ENCODE measurements at regions not wholly inside any gene's neighbourhood (a gene's known extent, or its start where the extent isn't known, plus 50 kb on each side); places are given as distances from the start of the nearest gene placed in this dataset.

DNA sequence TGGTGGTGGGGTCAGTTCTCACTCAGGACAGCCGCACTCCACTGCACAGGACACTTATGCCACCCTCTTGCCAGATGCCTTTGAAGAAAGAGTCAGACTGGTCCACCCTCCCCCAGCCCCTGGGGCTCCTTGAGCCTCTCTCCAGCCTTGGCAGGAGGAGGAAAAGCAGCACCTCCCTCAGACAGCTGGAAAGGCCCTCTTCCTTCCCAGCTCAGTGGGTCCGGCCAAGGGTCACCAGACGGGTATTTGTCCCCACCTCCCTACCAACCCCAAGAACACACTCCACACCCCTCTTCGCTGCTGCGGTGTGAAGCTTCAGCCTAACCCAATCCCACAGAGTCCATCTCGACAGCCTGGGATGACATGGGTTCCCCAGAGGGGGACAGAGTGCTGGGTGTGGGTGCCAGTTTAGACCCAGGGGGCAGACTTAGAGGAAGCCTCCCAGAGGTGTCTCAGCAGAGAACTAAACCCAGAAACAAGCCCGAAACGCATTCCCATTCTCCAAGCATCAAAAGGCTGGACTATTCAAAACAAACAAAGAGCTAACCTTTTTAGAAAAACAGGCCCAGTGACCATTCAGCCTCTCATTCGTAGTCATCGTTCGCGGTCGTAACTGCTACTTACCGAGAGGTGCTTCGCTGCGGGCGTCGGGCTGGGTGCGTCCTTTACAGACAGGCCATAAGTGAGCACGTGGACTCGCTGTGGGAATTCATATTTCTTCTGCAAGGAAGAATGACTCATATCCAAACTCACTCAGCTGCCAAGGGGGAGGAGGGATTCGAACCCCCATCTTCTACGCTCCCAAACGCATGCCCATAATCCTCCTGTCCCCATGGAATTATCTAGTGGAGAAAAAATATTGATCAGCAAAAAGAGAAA is 57.5 kb upstream of the ANO1 start:
- H3K4me2 ChIP-seq (ENCODE audit: low read depth, low read length): no peak overlapping the region
- FAIRE-seq (no peak), ATAC-seq (no peak), DNase-seq (ENCODE audit: low spot score) (no peak)
- H2AFZ ChIP-seq (ENCODE audit: low read length): no peak overlapping the region
- 0 out of 2 replicates have a peak, but pooled peaks cover 4% of the 10 kb centered on the region for H4K20me1 ChIP-seq (ENCODE audit: insufficient read depth, low read length)
- H3K9ac ChIP-seq (ENCODE audit: insufficient read depth, low read depth, low read length): no peak overlapping the region
- H3K4me1 ChIP-seq (ENCODE audit: insufficient read depth, low read length): no peaks in the 10 kb centered on the region
- intact Hi-C loops (cut with micrococcal nuclease; ENCODE audit: unreplicated experiment): no loop called here
- CTCF ChIA-PET (ENCODE audit: low intra/inter-chr PET ratio, low total read pairs): no interaction called here
- no peaks in the 10 kb centered on the region for H3K79me2 ChIP-seq (ENCODE audit: insufficient read depth, low read length)
- peaks cover 4 to 45% of the 10 kb centered on the region in 2 experiments; a peak in 4 of 5 replicates for H3K27me3 ChIP-seq (ENCODE audit: control insufficient read depth in 1 of 2, insufficient read depth in 2 of 2, low read length in 2 of 2)
- BruUV-seq (replicated peaks): no TSS peak
- 0 out of 2 replicates have a peak, but pooled peaks cover 4% of the 10 kb centered on the region for H3K9me3 ChIP-seq (ENCODE audit: low read length)
- in situ Hi-C loops (cut with HindIII; ENCODE audit: extremely low pct_ligation_motif_present, low pct_unique_long_range_greater_than_20kb): no loop called here
- POLR2A ChIA-PET: no interaction called here
- H3K36me3 ChIP-seq (replicated peaks in 1 of 2; ENCODE audit: control insufficient read depth in 1 of 2, insufficient read depth in 2 of 2, low read length in 2 of 2): no peaks in the 10 kb centered on the region
- TF ChIP-seq DDIT3 (CRISPR knock-in tag; IDR thresholded peaks at IDR 0.05) (no peak), MLLT10 (CRISPR knock-in tag; IDR thresholded peaks at IDR 0.05) (no peak), CREM (IDR thresholded peaks at IDR 0.05) (no peak), CREM (CRISPR knock-in tag; IDR thresholded peaks at IDR 0.05) (no peak), ZNF605 (CRISPR knock-in tag; IDR thresholded peaks at IDR 0.05) (no peak), ZBTB25 (CRISPR knock-in tag; IDR thresholded peaks at IDR 0.05) (no peak), KMT2B (CRISPR knock-in tag; IDR thresholded peaks at IDR 0.05) (no peak), HMGXB4 (CRISPR knock-in tag; IDR thresholded peaks at IDR 0.05; ENCODE audit: borderline replicate concordance in 1 of 2, low read depth in 1 of 2) (no peak), TSC22D2 (CRISPR knock-in tag; IDR thresholded peaks at IDR 0.05; ENCODE audit: borderline replicate concordance) (no peak), BORCS8-MEF2B (CRISPR knock-in tag; IDR thresholded peaks at IDR 0.05) (no peak), DMAP1 (CRISPR knock-in tag; IDR thresholded peaks at IDR 0.05) (no peak), DPF2 (CRISPR knock-in tag; IDR thresholded peaks at IDR 0.05; ENCODE audit: borderline replicate concordance, low read depth) (no peak), ZNF44 (CRISPR knock-in tag; IDR thresholded peaks at IDR 0.05) (no peak), ZNF660 (CRISPR knock-in tag; IDR thresholded peaks at IDR 0.05; ENCODE audit: borderline replicate concordance, low read depth) (no peak), TARDBP (CRISPR knock-in tag; IDR thresholded peaks at IDR 0.05) (no peak), PAF1 (CRISPR knock-in tag; IDR thresholded peaks at IDR 0.05) (no peak), ZFP82 (CRISPR knock-in tag; IDR thresholded peaks at IDR 0.05; ENCODE audit: borderline replicate concordance) (no peak)
- TF ChIP-seq, protein P1, sequence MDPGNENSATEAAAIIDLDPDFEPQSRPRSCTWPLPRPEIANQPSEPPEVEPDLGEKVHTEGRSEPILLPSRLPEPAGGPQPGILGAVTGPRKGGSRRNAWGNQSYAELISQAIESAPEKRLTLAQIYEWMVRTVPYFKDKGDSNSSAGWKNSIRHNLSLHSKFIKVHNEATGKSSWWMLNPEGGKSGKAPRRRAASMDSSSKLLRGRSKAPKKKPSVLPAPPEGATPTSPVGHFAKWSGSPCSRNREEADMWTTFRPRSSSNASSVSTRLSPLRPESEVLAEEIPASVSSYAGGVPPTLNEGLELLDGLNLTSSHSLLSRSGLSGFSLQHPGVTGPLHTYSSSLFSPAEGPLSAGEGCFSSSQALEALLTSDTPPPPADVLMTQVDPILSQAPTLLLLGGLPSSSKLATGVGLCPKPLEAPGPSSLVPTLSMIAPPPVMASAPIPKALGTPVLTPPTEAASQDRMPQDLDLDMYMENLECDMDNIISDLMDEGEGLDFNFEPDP (CRISPR knock-in tag; conservative IDR thresholded peaks at IDR 0.05): no peak
- 72% methylated on average over 24 of the region's 24 CpGs for WGBS (ENCODE audit: low lambda C conversion rate)
- no peak overlapping the region for H3K4me3 ChIP-seq (replicated peaks in 1 of 3; ENCODE audit: insufficient read depth in 1 of 3, low read depth in 2 of 3, low read length in 3 of 3)
- H3K27ac ChIP-seq (ENCODE audit: extremely low read length, insufficient read depth, low read length): no peak overlapping the region

Measured in HepG2 (cell line).